ENCODE measurements at regions not wholly inside any gene's neighbourhood (a gene's known extent, or its start where the extent isn't known, plus 50 kb on each side); places are given as distances from the start of the nearest gene placed in this dataset.
"Not testable (repeated sequence)": the region's sequence is repeated elsewhere in the genome, so short reads cannot be mapped to it uniquely, and the experiment has no call there.

DNA sequence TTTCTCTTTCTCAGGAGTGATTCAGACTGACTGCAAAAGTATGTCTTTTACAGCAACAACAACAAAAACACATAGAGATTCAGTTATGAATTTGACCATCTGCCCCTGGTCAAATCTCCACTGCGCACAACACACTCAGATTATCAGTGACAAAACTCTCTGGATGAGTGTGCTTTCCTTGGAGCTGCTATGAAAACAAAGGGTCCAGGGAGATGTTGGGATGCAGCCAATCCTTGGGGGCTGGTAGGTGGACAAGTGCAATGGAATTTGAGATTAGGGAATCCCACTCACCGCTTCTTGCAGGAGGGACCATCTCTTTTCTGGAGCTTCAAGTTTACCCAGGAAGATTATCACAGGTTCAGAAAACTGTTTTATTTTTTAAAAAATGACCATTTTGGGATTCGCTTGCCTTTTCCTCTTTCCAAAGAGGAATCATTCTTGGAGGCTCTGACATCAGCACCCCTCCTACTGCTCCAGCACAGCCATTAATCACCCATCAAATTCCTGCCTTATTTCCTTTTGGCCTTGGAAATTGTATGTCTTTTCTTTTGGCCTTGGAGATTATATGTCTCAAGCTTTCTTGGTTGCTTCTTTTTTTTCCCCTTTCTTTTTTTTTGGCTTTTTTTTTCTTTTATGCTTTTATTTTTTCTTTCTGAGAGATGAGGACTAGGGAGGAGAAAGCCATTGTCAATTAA lies 311.8 kb downstream of the TSHZ3 start:
- Mint-ChIP-seq H3K36me3 (no peaks in the 10 kb centered on the region), H3K27me3 (peaks cover 17 to 25% of the 10 kb centered on the region in 2 donors), H3K4me1 (no peaks in the 10 kb centered on the region), H3K4me3 (no peak overlapping the region), H3K27ac (no peak overlapping the region), H3K9me3 (peaks cover 0 to 3% (median 0%) of the 10 kb centered on the region in 8 donors)
- no peak overlapping the region for H3K4me3 ChIP-seq (ENCODE audit: low read length in 2 of 2)
- DNase-seq, result no peak
- no peaks in the 10 kb centered on the region for H3K36me3 ChIP-seq (ENCODE audit: insufficient read depth, low read length)
- POLR2A ChIA-PET (ENCODE audit: partially characterized antibody), result no interaction called here
- H3K4me1 ChIP-seq (ENCODE audit: insufficient read depth, low read length), result no peaks in the 10 kb centered on the region
- intact Hi-C loops (cut with micrococcal nuclease), result no loop called here
- H3K9me3 ChIP-seq (ENCODE audit: control insufficient read depth in 1 of 2, low read length in 2 of 2), result no peaks in the 10 kb centered on the region
- no peak overlapping the region for H3K27ac ChIP-seq (ENCODE audit: low read depth, low read length)
- H3K27me3 ChIP-seq (ENCODE audit: insufficient read depth, low read length), result peaks cover 4% of the 10 kb centered on the region
- CTCF ChIA-PET (ENCODE audit: partially characterized antibody), result no interaction called here

DNA sequence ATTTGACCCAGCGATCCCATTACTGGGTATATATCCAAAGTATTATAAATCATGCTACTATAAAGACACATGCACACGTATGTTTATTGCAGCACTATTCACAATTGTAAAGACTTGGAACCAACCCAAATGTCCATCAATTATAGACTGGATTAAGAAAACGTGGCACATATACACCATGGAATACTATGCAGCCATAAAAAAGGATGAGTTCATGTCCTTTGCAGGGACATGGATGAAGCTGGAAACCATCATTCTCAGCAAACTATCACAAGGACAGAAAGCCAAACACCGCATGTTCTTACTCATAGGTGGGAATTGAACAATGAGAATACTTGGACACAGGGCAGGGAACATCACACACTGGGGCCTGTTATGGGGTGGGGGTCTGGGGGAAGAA lies 317.8 kb downstream of the TSHZ3 start:
- H3K4me3 Mint-ChIP-seq; intact Hi-C loops (cut with micrococcal nuclease); H3K27me3 ChIP-seq (ENCODE audit: insufficient read depth, low read length); H3K4me3 ChIP-seq (ENCODE audit: low read length in 2 of 2); H3K27ac ChIP-seq (ENCODE audit: low read depth, low read length); H3K36me3 ChIP-seq (ENCODE audit: insufficient read depth, low read length); DNase-seq; H3K27ac Mint-ChIP-seq; H3K9me3 ChIP-seq (ENCODE audit: control insufficient read depth in 1 of 2, low read length in 2 of 2); POLR2A ChIA-PET (ENCODE audit: partially characterized antibody); CTCF ChIA-PET (ENCODE audit: partially characterized antibody); H3K36me3 Mint-ChIP-seq; H3K9me3 Mint-ChIP-seq; H3K4me1 Mint-ChIP-seq; H3K4me1 ChIP-seq (ENCODE audit: insufficient read depth, low read length): not testable (repeated sequence)
- H3K27me3 Mint-ChIP-seq, result peaks cover 5 to 18% of the 10 kb centered on the region in 2 donors

DNA sequence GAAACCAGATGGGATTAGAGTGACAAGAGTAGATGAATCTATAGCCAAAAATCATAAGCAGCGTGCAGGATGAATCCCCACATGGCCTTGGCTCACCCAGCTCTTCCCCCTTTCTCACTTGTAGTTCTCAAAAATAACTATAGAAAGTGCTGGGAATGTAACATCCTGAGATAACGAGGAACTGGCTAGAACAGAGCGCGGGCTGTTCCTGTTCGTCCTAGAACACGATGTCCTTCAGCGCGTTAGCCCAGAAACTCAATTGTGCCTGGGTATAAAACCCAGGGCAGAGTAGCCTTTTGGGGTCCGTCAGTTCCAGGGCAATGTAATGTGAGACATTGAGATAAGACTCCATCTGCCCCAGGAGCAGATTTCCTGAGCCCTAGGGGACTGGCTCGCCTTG lies 326.2 kb downstream of the TSHZ3 start:
- no peaks in the 10 kb centered on the region for H3K27me3 ChIP-seq (ENCODE audit: insufficient read depth, low read length)
- Mint-ChIP-seq H3K9me3 (peaks cover 0 to 10% (median 4%) of the 10 kb centered on the region in 8 donors), H3K27ac (no peak overlapping the region), H3K4me3 (no peak overlapping the region), H3K4me1 (no peaks in the 10 kb centered on the region), H3K27me3 (peaks cover 9% of the 10 kb centered on the region in 2 donors), H3K36me3 (no peaks in the 10 kb centered on the region)
- no peak for DNase-seq
- intact Hi-C loops (cut with micrococcal nuclease), result no loop called here
- no peaks in the 10 kb centered on the region for H3K36me3 ChIP-seq (ENCODE audit: insufficient read depth, low read length)
- CTCF ChIA-PET (ENCODE audit: partially characterized antibody), result no interaction called here
- no peaks in the 10 kb centered on the region for H3K4me1 ChIP-seq (ENCODE audit: insufficient read depth, low read length)
- POLR2A ChIA-PET (ENCODE audit: partially characterized antibody), result no interaction called here
- H3K9me3 ChIP-seq (ENCODE audit: control insufficient read depth in 1 of 2, low read length in 2 of 2), result no peaks in the 10 kb centered on the region
- H3K4me3 ChIP-seq (ENCODE audit: low read length in 2 of 2), result no peak overlapping the region
- no peak overlapping the region for H3K27ac ChIP-seq (ENCODE audit: low read depth, low read length)

DNA sequence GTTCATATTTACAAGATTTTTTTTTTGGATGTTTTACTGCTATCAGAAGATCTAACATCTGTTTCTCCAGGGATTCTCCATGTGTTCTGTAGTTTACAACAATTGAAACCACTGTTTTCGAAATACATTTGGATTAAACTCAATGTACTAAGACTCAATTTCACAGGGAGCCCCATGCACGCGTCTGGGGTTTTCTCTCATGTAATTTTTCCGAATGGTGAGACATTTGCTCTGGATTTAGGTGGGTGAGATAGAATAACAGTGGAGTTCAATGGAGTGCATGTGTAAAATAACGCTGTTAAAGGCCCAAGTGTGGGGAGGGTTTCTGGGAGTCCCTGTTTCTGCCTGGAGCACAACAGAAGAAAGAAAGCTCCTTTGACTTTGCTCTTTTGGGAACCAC lies 330.3 kb downstream of the TSHZ3 start:
- Mint-ChIP-seq H3K36me3 (no peaks in the 10 kb centered on the region), H3K27me3 (peaks cover 6 to 9% of the 10 kb centered on the region in 2 donors), H3K4me3 (no peak overlapping the region), H3K4me1 (peaks cover 0 to 3% (median 0%) of the 10 kb centered on the region in 4 donors), H3K27ac (no peak overlapping the region), H3K9me3 (peaks cover 0 to 5% (median 0%) of the 10 kb centered on the region in 8 donors)
- no peaks in the 10 kb centered on the region for H3K9me3 ChIP-seq (ENCODE audit: control insufficient read depth in 1 of 2, low read length in 2 of 2)
- no peak overlapping the region for H3K4me3 ChIP-seq (ENCODE audit: low read length in 2 of 2)
- intact Hi-C loops (cut with micrococcal nuclease), result no loop called here
- H3K27me3 ChIP-seq (ENCODE audit: insufficient read depth, low read length), result no peaks in the 10 kb centered on the region
- ChIA-PET CTCF (ENCODE audit: partially characterized antibody) (no interaction called here), POLR2A (ENCODE audit: partially characterized antibody) (no interaction called here)
- DNase-seq, result no peak
- H3K27ac ChIP-seq (ENCODE audit: low read depth, low read length), result no peak overlapping the region
- no peaks in the 10 kb centered on the region for H3K36me3 ChIP-seq (ENCODE audit: insufficient read depth, low read length)
- no peaks in the 10 kb centered on the region for H3K4me1 ChIP-seq (ENCODE audit: insufficient read depth, low read length)

DNA sequence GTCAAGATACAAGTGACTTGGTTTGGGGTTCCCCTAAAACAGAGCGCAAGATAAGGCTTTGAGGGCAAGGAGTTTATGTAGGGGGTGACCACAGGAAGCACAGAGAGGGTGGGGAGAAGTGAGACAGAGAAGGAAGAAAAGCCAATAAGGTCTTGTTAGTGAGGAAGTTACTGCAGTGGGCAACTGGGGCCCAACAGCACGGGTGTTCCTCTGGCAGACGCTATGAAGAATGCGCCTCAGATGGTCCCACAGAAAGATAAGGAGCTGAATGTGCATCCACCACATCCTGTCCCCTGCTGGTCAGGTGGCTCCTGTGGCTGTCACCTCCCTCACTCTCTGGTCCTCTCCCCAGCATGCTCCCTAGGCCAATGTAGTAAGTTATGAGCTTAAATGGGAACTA lies 333.5 kb downstream of the TSHZ3 start:
- peaks cover 0 to 3% (median 0%) of the 10 kb centered on the region in 4 donors for H3K4me1 Mint-ChIP-seq
- intact Hi-C loops (cut with micrococcal nuclease), result no loop called here
- Histone ChIP-seq H3K27ac (ENCODE audit: low read depth, low read length) (no peak overlapping the region), H3K27me3 (ENCODE audit: insufficient read depth, low read length) (no peaks in the 10 kb centered on the region), H3K9me3 (ENCODE audit: control insufficient read depth in 1 of 2, low read length in 2 of 2) (no peaks in the 10 kb centered on the region), H3K36me3 (ENCODE audit: insufficient read depth, low read length) (no peaks in the 10 kb centered on the region), H3K4me1 (ENCODE audit: insufficient read depth, low read length) (no peaks in the 10 kb centered on the region), H3K4me3 (ENCODE audit: low read length in 2 of 2) (no peak overlapping the region)
- no peaks in the 10 kb centered on the region for H3K36me3 Mint-ChIP-seq
- no peak for DNase-seq
- ChIA-PET POLR2A (ENCODE audit: partially characterized antibody) (no interaction called here), CTCF (ENCODE audit: partially characterized antibody) (no interaction called here)
- H3K27me3 Mint-ChIP-seq, result peaks cover 6 to 11% of the 10 kb centered on the region in 2 donors
- H3K27ac Mint-ChIP-seq, result no peak overlapping the region
- H3K9me3 Mint-ChIP-seq, result peaks cover 0 to 5% (median 0%) of the 10 kb centered on the region in 8 donors
- H3K4me3 Mint-ChIP-seq, result no peak overlapping the region

DNA sequence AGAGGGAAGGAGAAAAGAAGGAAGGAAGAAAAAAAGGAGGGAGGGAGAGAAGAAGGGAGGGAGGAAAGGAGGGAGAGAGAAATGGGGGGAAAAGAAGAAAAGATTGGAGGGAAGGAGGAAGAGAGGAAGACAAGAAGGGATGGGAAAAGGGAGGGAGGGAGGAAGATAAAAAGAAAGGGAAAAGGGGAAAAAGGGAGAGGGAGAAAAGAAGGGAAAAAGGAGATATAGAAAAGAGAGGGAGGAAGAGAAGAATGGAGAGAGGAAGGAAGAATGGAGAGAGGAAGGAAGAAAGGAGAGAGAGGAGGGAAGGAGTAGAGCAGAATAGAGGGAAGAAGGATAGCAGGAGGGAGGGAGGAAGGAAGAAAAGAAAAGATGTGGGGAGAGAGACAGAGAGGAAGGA lies 334.6 kb downstream of the TSHZ3 start:
- H3K9me3 ChIP-seq (ENCODE audit: control insufficient read depth in 1 of 2, low read length in 2 of 2), result no peaks in the 10 kb centered on the region
- no peak overlapping the region for H3K27ac Mint-ChIP-seq
- H3K36me3 ChIP-seq (ENCODE audit: insufficient read depth, low read length), result no peaks in the 10 kb centered on the region
- no peaks in the 10 kb centered on the region for H3K27me3 ChIP-seq (ENCODE audit: insufficient read depth, low read length)
- H3K27ac ChIP-seq (ENCODE audit: low read depth, low read length), result no peak overlapping the region
- peaks cover 0 to 5% (median 0%) of the 10 kb centered on the region in 8 donors for H3K9me3 Mint-ChIP-seq
- no peak overlapping the region for H3K4me3 ChIP-seq (ENCODE audit: low read length in 2 of 2)
- H3K36me3 Mint-ChIP-seq, result no peaks in the 10 kb centered on the region
- ChIA-PET CTCF (ENCODE audit: partially characterized antibody) (no interaction called here), POLR2A (ENCODE audit: partially characterized antibody) (no interaction called here)
- no peak for DNase-seq
- H3K27me3 Mint-ChIP-seq, result peaks cover 2 to 9% of the 10 kb centered on the region in 2 donors
- peaks cover 0 to 3% (median 0%) of the 10 kb centered on the region in 4 donors for H3K4me1 Mint-ChIP-seq
- no peaks in the 10 kb centered on the region for H3K4me1 ChIP-seq (ENCODE audit: insufficient read depth, low read length)
- intact Hi-C loops (cut with micrococcal nuclease), result no loop called here
- peak overlapping the region in 1 of 8 donors; percentile 38 for H3K4me3 Mint-ChIP-seq

DNA sequence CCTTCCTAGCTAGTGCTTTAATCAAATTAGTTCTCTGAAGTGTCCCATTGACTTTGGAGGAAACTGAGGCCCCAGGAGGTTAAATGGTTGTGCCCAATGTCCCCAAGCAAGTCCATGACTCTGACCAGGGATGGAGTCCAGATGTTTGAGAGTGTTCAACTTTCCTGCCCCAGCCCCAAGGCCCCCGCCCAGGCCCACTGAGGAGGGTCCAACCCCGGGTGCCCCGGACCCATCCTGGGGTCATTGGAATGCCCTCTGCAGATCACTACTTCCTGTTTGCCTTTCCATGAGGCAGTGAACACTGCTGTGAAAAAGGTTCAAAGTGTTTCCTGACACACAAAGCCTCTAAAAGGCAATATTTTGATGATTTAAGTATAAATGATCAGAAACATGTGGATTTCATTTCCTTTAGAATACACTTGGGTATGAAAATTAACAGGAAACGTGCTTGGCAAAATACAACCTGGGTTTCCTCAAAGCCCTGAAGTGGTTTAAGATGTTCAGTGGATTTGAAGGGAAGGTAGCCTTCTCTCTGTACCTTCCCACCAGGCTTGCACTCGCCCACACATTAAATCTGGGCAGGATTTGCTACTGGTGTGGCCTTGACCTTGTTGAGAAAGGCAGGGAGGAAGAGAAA lies 335.7 kb downstream of the TSHZ3 start:
- Mint-ChIP-seq H3K4me3 (no peak overlapping the region), H3K36me3 (no peaks in the 10 kb centered on the region), H3K27me3 (peaks cover 0 to 6% of the 10 kb centered on the region in 2 donors), H3K27ac (no peak overlapping the region), H3K4me1 (peaks cover 0 to 3% (median 0%) of the 10 kb centered on the region in 4 donors), H3K9me3 (peaks cover 0 to 6% (median 0%) of the 10 kb centered on the region in 8 donors)
- H3K27me3 ChIP-seq (ENCODE audit: insufficient read depth, low read length), result no peaks in the 10 kb centered on the region
- no peaks in the 10 kb centered on the region for H3K36me3 ChIP-seq (ENCODE audit: insufficient read depth, low read length)
- intact Hi-C loops (cut with micrococcal nuclease), result no loop called here
- ChIA-PET POLR2A (ENCODE audit: partially characterized antibody) (no interaction called here), CTCF (ENCODE audit: partially characterized antibody) (no interaction called here)
- H3K4me3 ChIP-seq (ENCODE audit: low read length in 2 of 2), result no peak overlapping the region
- no peak for DNase-seq
- no peaks in the 10 kb centered on the region for H3K4me1 ChIP-seq (ENCODE audit: insufficient read depth, low read length)
- no peaks in the 10 kb centered on the region for H3K9me3 ChIP-seq (ENCODE audit: control insufficient read depth in 1 of 2, low read length in 2 of 2)
- H3K27ac ChIP-seq (ENCODE audit: low read depth, low read length), result no peak overlapping the region
